ENCODE measurements at regions not wholly inside any gene's neighbourhood (a gene's known extent, or its start where the extent isn't known, plus 50 kb on each side); places are given as distances from the start of the nearest gene placed in this dataset.
"Not testable (repeated sequence)": the region's sequence is repeated elsewhere in the genome, so short reads cannot be mapped to it uniquely, and the experiment has no call there.

- no peak for TF ChIP-seq RAD21 (conservative IDR thresholded peaks at IDR 0.05 in 1 of 2, IDR thresholded peaks at IDR 0.05 in 1 of 2)
- no peak for TF ChIP-seq NR3C1 (IDR thresholded peaks at IDR 0.05)
- TF ChIP-seq SMC3 (IDR thresholded peaks at IDR 0.05): no peak
- no peak for TF ChIP-seq ZSCAN20 (CRISPR knock-in tag; IDR thresholded peaks at IDR 0.05)
Measured at GRCh38 chr3:32630266-32630665, 54.7 kb upstream of the CNOT10 start (continued).

GRCh38 chr3:32626631-32627030 is 56.0 kb upstream of the DYNC1LI1 start:
- Histone ChIP-seq H3K4me2 (no peak overlapping the region), H3K9me3 (no peaks in the 10 kb centered on the region), H3K4me1 (peaks cover 16% of the 10 kb centered on the region), H3K4me3 (no peak overlapping the region), H3K27ac (no peak overlapping the region)
- ChIA-PET CTCF (interaction anchor here (0.9 to 1.6 kb wide), 2 partner anchors 8 to 116 kb away, joined by 3 to 5 read pairs; no protein-coding TSS in a partner anchor), POLR2A (no interaction called here)
- DNase-seq (ENCODE audit: low read depth in 1 of 2, low spot score in 1 of 2) (no peak), ATAC-seq (no peak), FAIRE-seq (no peak)
- TF ChIP-seq RNF2 (IDR thresholded peaks at IDR 0.05; ENCODE audit: borderline replicate concordance, low read depth) (no peak), MYC (IDR thresholded peaks at IDR 0.05; ENCODE audit: borderline replicate concordance, low read length) (no peak), HMGXB4 (CRISPR knock-in tag; IDR thresholded peaks at IDR 0.05; ENCODE audit: borderline replicate concordance) (no peak), MAX (IDR thresholded peaks at IDR 0.05) (no peak), HES2 (IDR thresholded peaks at IDR 0.05) (no peak), NFE2L2 (conservative IDR thresholded peaks at IDR 0.05; ENCODE audit: low read length) (no peak)
- WGBS (ENCODE audit: missing lambda C conversion rate): 88% methylated on average over 22 of the region's 22 CpGs

GRCh38 chr3:32625543-32626176 is 55.0 kb upstream of the DYNC1LI1 start:
- CTCF ChIA-PET: not testable (repeated sequence)
- 80% methylated on average over 1 of the region's 38 CpGs for WGBS (ENCODE audit: missing lambda C conversion rate)

GRCh38 chr3:32623532-32623931 is 52.9 kb upstream of the DYNC1LI1 start:
- ATAC-seq (no peak), DNase-seq (ENCODE audit: low read depth in 1 of 2, low spot score in 1 of 2) (no peak), FAIRE-seq (no peak)
- TF ChIP-seq ZFP36 (IDR thresholded peaks at IDR 0.05; ENCODE audit: borderline replicate concordance, partially characterized antibody) (no peak), RCOR1 (IDR thresholded peaks at IDR 0.05; ENCODE audit: low read depth, low read length) (no peak), CBX2 (IDR thresholded peaks at IDR 0.05; ENCODE audit: borderline replicate concordance, low read depth) (no peak), GATA3 (IDR thresholded peaks at IDR 0.05; ENCODE audit: borderline replicate concordance) (no peak), PHF8 (IDR thresholded peaks at IDR 0.05; ENCODE audit: borderline replicate concordance, low read depth) (no peak), CEBPB (IDR thresholded peaks at IDR 0.05) (no peak), CHD2 (IDR thresholded peaks at IDR 0.05; ENCODE audit: low read length, partially characterized antibody) (no peak), SMC3 (IDR thresholded peaks at IDR 0.05) (no peak), ZSCAN20 (CRISPR knock-in tag; IDR thresholded peaks at IDR 0.05) (no peak), MAZ (IDR thresholded peaks at IDR 0.05; ENCODE audit: borderline replicate concordance, low read depth, low read length) (no peak), KDM1A (IDR thresholded peaks at IDR 0.05; ENCODE audit: low read depth) (no peak)
- TF ChIP-seq, protein P1, sequence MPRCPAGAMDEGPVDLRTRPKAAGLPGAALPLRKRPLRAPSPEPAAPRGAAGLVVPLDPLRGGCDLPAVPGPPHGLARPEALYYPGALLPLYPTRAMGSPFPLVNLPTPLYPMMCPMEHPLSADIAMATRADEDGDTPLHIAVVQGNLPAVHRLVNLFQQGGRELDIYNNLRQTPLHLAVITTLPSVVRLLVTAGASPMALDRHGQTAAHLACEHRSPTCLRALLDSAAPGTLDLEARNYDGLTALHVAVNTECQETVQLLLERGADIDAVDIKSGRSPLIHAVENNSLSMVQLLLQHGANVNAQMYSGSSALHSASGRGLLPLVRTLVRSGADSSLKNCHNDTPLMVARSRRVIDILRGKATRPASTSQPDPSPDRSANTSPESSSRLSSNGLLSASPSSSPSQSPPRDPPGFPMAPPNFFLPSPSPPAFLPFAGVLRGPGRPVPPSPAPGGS (IDR thresholded peaks at IDR 0.05): no peak
- Histone ChIP-seq H3K4me2 (no peak overlapping the region), H3K4me1 (no peaks in the 10 kb centered on the region), H3K4me3 (no peak overlapping the region), H3K9me3 (peaks cover 8% of the 10 kb centered on the region; the same call in 1 of the 3 replicates), H3K27ac (no peak overlapping the region)
- CTCF ChIA-PET: no interaction called here
- 55% methylated on average over 4 of the region's 4 CpGs for WGBS (ENCODE audit: missing lambda C conversion rate)
- POLR2A ChIA-PET: no interaction called here

More at GRCh38 chr3:32625543-32626176, 55.0 kb upstream of the DYNC1LI1 start:
- not testable (repeated sequence) for ATAC-seq; H3K4me3 ChIP-seq; H3K4me2 ChIP-seq; FAIRE-seq; H3K27ac ChIP-seq; DNase-seq (ENCODE audit: low read depth in 1 of 2, low spot score in 1 of 2); H3K9me3 ChIP-seq
- peaks cover 14% of the 10 kb centered on the region for H3K4me1 ChIP-seq
- POLR2A ChIA-PET: interaction anchor here (0.5 kb wide), 1 partner anchor 10 kb away, joined by 3 read pairs; no protein-coding TSS in a partner anchor

All from A549 (cell line).